ENCODE measurements at regions not wholly inside any gene's neighbourhood (a gene's known extent, or its start where the extent isn't known, plus 50 kb on each side); places are given as distances from the start of the nearest gene placed in this dataset.
"Not testable (repeated sequence)": the region's sequence is repeated elsewhere in the genome, so short reads cannot be mapped to it uniquely, and the experiment has no call there.

DNA sequence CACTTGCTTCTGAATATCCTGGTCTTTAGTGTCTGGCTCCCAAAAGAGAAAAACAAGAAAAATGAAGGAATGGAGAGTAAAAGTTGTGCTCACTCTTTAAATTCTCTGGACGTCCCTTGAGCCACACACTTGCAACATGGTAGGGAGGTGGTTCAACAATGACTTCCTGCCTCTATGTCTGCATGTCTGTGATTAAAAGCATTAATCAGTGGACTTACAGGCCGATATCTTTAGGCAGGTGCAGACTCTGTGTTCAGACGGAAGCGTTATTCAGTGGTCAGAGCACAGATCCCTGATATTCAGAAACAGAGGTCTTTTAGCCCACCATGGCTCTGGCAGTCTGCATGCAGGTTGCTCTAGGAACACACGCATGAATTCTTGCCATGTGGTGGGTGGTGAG, 1920.0 kb upstream of the RAG2 start:
- Histone ChIP-seq H2AFZ (ENCODE audit: low read length) (no peak overlapping the region), H3K27ac (ENCODE audit: extremely low read length, insufficient read depth, low read length) (no peak overlapping the region)

DNA sequence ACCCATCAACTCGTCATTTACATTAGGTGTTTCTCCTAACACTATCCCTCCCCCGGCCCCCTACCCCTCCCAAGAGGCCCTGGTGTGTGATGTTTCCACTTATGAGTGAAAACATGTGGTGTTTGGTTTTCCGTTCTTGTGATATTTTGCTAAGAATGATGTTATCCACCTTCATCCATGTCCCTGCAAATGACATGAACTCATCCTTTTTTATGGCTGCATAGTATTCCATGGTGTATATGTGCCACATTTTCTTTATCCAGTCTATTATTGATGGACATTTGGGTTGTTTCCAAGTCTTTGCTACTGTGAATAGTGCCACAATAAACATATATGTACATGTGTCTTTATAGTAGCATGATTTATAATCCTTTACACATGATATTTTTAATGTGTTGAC, 1914.8 kb upstream of the RAG2 start:
- BruUV-seq (replicated peaks); H3K9ac ChIP-seq (ENCODE audit: insufficient read depth, low read depth, low read length); H3K4me3 ChIP-seq (replicated peaks in 1 of 3; ENCODE audit: insufficient read depth in 1 of 3, low read depth in 2 of 3, low read length in 3 of 3); FAIRE-seq; in situ Hi-C loops (cut with HindIII; ENCODE audit: extremely low pct_ligation_motif_present, low pct_unique_long_range_greater_than_20kb); POLR2A ChIA-PET; H3K79me2 ChIP-seq (ENCODE audit: insufficient read depth, low read length); H3K27me3 ChIP-seq (ENCODE audit: control insufficient read depth in 1 of 2, insufficient read depth in 2 of 2, low read length in 2 of 2); H4K20me1 ChIP-seq (ENCODE audit: insufficient read depth, low read length); H2AFZ ChIP-seq (ENCODE audit: low read length); H3K27ac ChIP-seq (ENCODE audit: extremely low read length, insufficient read depth, low read length); CTCF ChIA-PET (ENCODE audit: low intra/inter-chr PET ratio, low total read pairs); H3K4me1 ChIP-seq (ENCODE audit: insufficient read depth, low read length); H3K4me2 ChIP-seq (ENCODE audit: low read depth, low read length); DNase-seq (ENCODE audit: low spot score); ATAC-seq; intact Hi-C loops (cut with micrococcal nuclease; ENCODE audit: unreplicated experiment); H3K36me3 ChIP-seq (replicated peaks in 1 of 2; ENCODE audit: control insufficient read depth in 1 of 2, insufficient read depth in 2 of 2, low read length in 2 of 2): not testable (repeated sequence)
- H3K9me3 ChIP-seq (ENCODE audit: low read length): peaks cover 12% of the 10 kb centered on the region
- WGBS (ENCODE audit: low lambda C conversion rate): 3% methylated on average over 3 of the region's 3 CpGs

More for the DNA sequence above, 1920.0 kb upstream of the RAG2 start:
- Histone ChIP-seq H3K9me3 (ENCODE audit: low read length) (peaks cover 9% of the 10 kb centered on the region; the same call in 1 of the 2 replicates), H3K79me2 (ENCODE audit: insufficient read depth, low read length) (no peaks in the 10 kb centered on the region), H3K27me3 (ENCODE audit: control insufficient read depth in 1 of 2, insufficient read depth in 2 of 2, low read length in 2 of 2) (no peaks in the 10 kb centered on the region), H4K20me1 (ENCODE audit: insufficient read depth, low read length) (no peaks in the 10 kb centered on the region), H3K4me3 (replicated peaks in 1 of 3; ENCODE audit: insufficient read depth in 1 of 3, low read depth in 2 of 3, low read length in 3 of 3) (no peak overlapping the region), H3K36me3 (replicated peaks in 1 of 2; ENCODE audit: control insufficient read depth in 1 of 2, insufficient read depth in 2 of 2, low read length in 2 of 2) (no peaks in the 10 kb centered on the region), H3K9ac (ENCODE audit: insufficient read depth, low read depth, low read length) (no peak overlapping the region), H3K4me2 (ENCODE audit: low read depth, low read length) (no peak overlapping the region), H3K4me1 (ENCODE audit: insufficient read depth, low read length) (no peaks in the 10 kb centered on the region)
- intact Hi-C loops (cut with micrococcal nuclease; ENCODE audit: unreplicated experiment) (no loop called here), in situ Hi-C loops (cut with HindIII; ENCODE audit: extremely low pct_ligation_motif_present, low pct_unique_long_range_greater_than_20kb) (no loop called here)
- no peak for DNase-seq (ENCODE audit: low spot score)
- ChIA-PET CTCF (ENCODE audit: low intra/inter-chr PET ratio, low total read pairs) (no interaction called here), POLR2A (no interaction called here)
- ATAC-seq: no peak
- TF ChIP-seq, protein P1, sequence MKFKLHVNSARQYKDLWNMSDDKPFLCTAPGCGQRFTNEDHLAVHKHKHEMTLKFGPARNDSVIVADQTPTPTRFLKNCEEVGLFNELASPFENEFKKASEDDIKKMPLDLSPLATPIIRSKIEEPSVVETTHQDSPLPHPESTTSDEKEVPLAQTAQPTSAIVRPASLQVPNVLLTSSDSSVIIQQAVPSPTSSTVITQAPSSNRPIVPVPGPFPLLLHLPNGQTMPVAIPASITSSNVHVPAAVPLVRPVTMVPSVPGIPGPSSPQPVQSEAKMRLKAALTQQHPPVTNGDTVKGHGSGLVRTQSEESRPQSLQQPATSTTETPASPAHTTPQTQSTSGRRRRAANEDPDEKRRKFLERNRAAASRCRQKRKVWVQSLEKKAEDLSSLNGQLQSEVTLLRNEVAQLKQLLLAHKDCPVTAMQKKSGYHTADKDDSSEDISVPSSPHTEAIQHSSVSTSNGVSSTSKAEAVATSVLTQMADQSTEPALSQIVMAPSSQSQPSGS (CRISPR knock-in tag; IDR thresholded peaks at IDR 0.05): no peak
- TF ChIP-seq KDM4B (CRISPR knock-in tag; IDR thresholded peaks at IDR 0.05) (no peak), HMGA1 (CRISPR knock-in tag; conservative IDR thresholded peaks at IDR 0.05) (no peak), SMARCE1 (IDR thresholded peaks at IDR 0.05; ENCODE audit: borderline replicate concordance) (no peak), SUZ12 (IDR thresholded peaks at IDR 0.05; ENCODE audit: low read depth, low read length) (no peak), CREB1 (IDR thresholded peaks at IDR 0.05) (no peak), CREB1 (CRISPR knock-in tag; IDR thresholded peaks at IDR 0.05) (no peak), MIER2 (CRISPR knock-in tag; IDR thresholded peaks at IDR 0.05) (no peak)
- TF ChIP-seq, protein P2, sequence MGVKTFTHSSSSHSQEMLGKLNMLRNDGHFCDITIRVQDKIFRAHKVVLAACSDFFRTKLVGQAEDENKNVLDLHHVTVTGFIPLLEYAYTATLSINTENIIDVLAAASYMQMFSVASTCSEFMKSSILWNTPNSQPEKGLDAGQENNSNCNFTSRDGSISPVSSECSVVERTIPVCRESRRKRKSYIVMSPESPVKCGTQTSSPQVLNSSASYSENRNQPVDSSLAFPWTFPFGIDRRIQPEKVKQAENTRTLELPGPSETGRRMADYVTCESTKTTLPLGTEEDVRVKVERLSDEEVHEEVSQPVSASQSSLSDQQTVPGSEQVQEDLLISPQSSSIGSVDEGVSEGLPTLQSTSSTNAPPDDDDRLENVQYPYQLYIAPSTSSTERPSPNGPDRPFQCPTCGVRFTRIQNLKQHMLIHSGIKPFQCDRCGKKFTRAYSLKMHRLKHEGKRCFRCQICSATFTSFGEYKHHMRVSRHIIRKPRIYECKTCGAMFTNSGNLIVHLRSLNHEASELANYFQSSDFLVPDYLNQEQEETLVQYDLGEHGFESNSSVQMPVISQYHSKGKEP (CRISPR knock-in tag; IDR thresholded peaks at IDR 0.05): no peak
- FAIRE-seq: no peak
- BruUV-seq (replicated peaks): no TSS peak
- 19% methylated on average over 2 of the region's 5 CpGs for WGBS (ENCODE audit: low lambda C conversion rate)

All from HepG2 (cell line).